ENCODE measurements at regions not wholly inside any gene's neighbourhood (a gene's known extent, or its start where the extent isn't known, plus 50 kb on each side); places are given as distances from the start of the nearest gene placed in this dataset.
A peak's percentile ranks its signal among the peaks of the same experiment; 100 is the strongest.
"Not testable (repeated sequence)": the region's sequence is repeated elsewhere in the genome, so short reads cannot be mapped to it uniquely, and the experiment has no call there.

- no peak for DNase-seq (ENCODE audit: low read depth)
- no peak overlapping the region for H3K4me3 ChIP-seq (ENCODE audit: low read depth, low read length)
- TF ChIP-seq, protein P1, sequence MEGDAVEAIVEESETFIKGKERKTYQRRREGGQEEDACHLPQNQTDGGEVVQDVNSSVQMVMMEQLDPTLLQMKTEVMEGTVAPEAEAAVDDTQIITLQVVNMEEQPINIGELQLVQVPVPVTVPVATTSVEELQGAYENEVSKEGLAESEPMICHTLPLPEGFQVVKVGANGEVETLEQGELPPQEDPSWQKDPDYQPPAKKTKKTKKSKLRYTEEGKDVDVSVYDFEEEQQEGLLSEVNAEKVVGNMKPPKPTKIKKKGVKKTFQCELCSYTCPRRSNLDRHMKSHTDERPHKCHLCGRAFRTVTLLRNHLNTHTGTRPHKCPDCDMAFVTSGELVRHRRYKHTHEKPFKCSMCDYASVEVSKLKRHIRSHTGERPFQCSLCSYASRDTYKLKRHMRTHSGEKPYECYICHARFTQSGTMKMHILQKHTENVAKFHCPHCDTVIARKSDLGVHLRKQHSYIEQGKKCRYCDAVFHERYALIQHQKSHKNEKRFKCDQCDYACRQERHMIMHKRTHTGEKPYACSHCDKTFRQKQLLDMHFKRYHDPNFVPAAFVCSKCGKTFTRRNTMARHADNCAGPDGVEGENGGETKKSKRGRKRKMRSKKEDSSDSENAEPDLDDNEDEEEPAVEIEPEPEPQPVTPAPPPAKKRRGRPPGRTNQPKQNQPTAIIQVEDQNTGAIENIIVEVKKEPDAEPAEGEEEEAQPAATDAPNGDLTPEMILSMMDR (IDR thresholded peaks at IDR 0.05; ENCODE audit: insufficient read depth, low read depth, low read length): no peak
Observed at GRCh38 chr12:43196268-43196907, 355.6 kb downstream of the ADAMTS20 start.

DNA sequence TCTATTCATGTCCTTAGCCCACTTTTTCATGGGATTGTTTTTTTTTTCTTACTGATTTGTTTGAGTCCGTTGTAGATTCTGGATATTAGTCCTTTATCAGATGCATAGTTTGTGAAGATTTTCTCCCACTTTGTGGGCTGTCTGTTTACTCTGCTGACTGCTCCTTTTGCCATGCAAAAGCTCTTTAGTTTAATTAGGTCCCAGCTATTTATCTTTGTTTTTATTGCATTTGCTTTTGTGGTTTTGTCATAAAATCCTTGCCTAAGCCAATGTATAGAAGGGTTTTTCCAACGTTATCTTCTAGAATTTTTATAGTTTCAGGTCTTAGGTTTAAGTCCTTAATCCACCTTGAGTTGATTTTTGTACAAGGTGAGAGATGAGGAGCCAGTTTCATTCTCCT is 358.9 kb downstream of the ADAMTS20 start:
- DNase-seq (ENCODE audit: low read depth): peak; percentile 13
- not testable (repeated sequence) for H3K4me3 ChIP-seq (ENCODE audit: low read depth, low read length)

DNA sequence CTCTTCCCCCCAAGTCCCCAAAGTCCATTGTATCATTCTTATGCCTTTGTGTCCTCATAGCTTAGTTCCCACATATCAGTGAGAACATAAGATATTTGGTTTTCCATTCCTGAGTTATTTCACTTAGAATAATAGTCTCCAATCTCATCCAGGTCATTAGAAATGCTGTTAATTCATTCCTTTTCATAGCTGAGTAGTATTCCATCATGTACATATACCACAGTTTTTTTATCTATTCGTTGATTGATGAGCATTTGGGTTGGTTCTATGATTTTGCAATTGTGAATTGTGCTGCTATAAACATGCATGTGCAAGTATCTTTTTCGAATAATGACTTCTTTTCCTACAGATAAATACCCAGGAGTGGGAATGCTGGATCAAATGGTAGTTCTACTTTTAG is 359.6 kb downstream of the ADAMTS20 start:
- DNase-seq (ENCODE audit: low read depth); H3K4me3 ChIP-seq (ENCODE audit: low read depth, low read length): not testable (repeated sequence)

- DNase-seq (ENCODE audit: low read depth): no peak
- TF ChIP-seq, protein P1 (IDR thresholded peaks at IDR 0.05; ENCODE audit: insufficient read depth, low read depth, low read length): no peak
- no peak overlapping the region for H3K4me3 ChIP-seq (ENCODE audit: low read depth, low read length)
Observed at GRCh38 chr12:43180242-43180641, 371.8 kb downstream of the ADAMTS20 start.

GRCh38 chr12:43179486-43179885 is 372.5 kb downstream of the ADAMTS20 start:
- H3K4me3 ChIP-seq (ENCODE audit: low read depth, low read length): no peak overlapping the region
- DNase-seq (ENCODE audit: low read depth): no peak
- TF ChIP-seq, protein P1 (IDR thresholded peaks at IDR 0.05; ENCODE audit: insufficient read depth, low read depth, low read length): no peak

DNA sequence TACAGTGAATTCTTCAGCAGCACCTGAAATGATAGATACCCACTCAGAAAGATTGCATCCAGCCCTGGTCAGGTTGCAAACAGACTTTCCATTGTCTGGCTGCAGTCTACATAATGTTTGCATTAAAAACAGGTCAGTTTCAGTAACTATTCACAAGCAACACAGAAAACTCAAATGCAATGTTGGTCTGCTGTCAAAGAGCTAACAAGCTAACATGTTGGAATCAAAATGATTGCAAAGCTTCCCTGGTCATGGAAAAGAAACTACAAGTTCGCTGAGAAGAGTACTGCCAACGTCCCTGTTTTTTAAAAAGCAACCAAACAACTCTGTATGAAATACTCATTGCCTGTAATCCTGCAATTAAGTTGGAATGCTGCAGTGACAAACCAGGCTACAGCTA is 374.7 kb downstream of the ADAMTS20 start:
- TF ChIP-seq, protein P1 (IDR thresholded peaks at IDR 0.05; ENCODE audit: insufficient read depth, low read depth, low read length): no peak
- no peak overlapping the region for H3K4me3 ChIP-seq (ENCODE audit: low read depth, low read length)
- no peak for DNase-seq (ENCODE audit: low read depth)

DNA sequence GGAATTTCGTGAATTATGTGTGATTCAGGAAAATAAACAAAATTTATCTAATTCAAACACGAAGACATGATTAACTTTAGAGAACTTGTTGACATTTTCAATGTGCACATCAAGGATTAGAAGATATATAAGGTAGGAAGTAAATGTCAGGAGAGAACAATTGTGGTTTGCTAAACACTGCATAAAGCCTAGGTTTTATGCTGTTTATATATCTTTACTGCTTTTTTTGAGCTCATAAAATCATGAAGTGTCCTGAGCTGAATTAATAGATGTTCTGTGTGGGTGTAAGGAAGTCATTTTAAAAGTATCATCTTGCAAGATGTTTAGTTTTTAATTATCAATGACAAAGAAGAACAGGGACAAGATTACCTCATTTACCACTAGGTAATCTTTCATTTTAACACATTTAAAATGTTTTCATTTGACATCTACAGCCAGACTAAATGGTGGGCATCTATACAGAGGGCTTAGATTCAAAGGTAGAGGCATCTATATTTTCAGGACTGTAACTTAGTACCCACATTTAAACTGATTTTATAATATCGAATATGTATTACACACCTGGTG is 382.8 kb downstream of the ADAMTS20 start:
- H3K4me3 ChIP-seq (ENCODE audit: low read depth, low read length): no peak overlapping the region
- no peak for DNase-seq (ENCODE audit: low read depth)
- TF ChIP-seq, protein P1 (IDR thresholded peaks at IDR 0.05; ENCODE audit: insufficient read depth, low read depth, low read length): no peak

GRCh38 chr12:43167691-43168090 is 384.3 kb downstream of the ADAMTS20 start:
- no peak for DNase-seq (ENCODE audit: low read depth)
- no peak overlapping the region for H3K4me3 ChIP-seq (ENCODE audit: low read depth, low read length)
- TF ChIP-seq, protein P1 (IDR thresholded peaks at IDR 0.05; ENCODE audit: insufficient read depth, low read depth, low read length): no peak

Data from fibroblast of villous mesenchyme (primary cell).